Stimulated activated CD8-positive, alpha-beta memory T cell treated with anti-CD3 and anti-CD28 coated beads, Interleukin-7, amount 100 ng/mL, for 1 hour (primary cell): ENCODE measurements at regions not wholly inside any gene's neighbourhood (a gene's known extent, or its start where the extent isn't known, plus 50 kb on each side); places are given as distances from the start of the nearest gene placed in this dataset.

Experiments
- DNase-seq, 2 donors: peaks; one replicate each; pipeline ENCODE4 v3.0.0-alpha.2; 2020; ENCODE audit warnings: low read depth in 2 of 2

DNA sequence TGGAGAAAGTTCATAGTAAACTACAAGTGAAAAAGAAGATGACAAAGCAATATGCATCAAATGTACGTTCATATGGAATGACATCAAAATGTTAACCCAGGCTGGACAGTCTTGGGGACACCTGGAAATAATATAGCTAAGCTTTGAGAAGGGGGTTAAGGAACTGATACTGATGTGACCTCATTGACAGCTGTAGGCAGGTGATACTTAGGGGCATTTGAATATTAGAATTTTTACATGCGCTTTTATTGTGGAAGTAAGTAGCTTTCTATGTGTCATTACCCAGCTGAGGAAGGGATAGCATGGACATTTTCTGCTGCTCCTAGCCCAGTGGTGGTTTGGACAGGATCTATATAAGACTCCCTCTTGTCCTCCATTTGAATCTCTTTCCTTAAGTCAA is 299.7 kb downstream of the CWC27 start:
- DNase-seq, result no peak

DNA sequence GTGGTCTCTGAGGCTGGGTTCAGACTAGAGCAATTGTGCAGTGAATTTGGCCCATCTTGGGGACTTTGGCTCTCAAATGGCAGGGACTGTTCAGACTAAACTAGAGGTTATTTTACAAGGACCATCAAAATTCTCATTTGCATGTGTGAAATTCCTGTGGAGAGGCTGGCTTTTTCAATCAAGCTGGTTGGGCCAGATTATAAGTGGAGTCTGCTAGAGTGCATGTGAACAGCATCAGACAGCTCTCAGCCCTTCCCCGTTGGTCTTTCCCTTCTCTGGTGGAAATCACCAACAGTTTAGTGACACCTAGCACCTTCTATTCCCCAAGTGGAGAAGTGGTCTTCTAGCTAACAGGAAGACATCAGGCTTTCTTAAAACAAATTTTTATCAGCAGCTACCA is 301.3 kb downstream of the CWC27 start:
- no peak for DNase-seq

DNA sequence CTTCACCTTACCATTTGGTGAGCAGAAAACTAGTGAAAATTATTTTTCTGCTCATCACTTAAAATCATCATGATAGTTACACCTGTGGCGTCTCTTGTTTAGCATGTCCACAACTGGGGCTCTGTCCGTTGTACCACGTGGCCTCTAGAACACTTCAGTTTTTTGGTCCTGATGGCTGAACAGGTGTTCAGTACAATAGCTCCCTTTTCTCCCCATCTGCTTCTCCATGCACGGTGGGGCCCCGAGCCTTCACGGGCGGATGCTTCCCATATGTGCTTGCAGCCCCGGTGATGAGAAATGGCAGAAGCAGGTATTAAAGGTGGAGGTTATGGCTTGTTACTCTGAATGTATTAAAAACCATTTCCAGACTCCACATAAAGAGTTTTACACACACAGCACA is 304.1 kb downstream of the CWC27 start:
- DNase-seq, result no peak

DNA sequence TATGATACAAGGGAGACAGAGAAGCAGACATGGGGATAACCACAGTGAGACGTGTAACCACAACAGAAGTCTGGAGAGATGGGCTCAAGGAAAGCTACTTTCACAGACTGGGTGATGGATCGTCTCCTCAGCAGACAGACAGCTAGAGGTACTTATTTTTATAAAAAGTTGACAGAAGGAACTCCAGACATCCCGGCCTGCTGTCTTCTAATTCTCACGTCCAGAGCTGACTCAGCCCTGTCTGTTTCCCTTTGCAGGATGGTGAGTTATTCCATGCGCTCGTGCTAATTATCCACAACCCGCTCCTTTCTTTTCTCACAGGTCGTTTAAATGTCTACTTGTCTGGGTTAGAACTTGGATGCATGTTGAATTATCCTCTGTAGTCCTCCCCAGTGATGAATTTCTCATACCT is 304.5 kb downstream of the CWC27 start:
- DNase-seq, result no peak

DNA sequence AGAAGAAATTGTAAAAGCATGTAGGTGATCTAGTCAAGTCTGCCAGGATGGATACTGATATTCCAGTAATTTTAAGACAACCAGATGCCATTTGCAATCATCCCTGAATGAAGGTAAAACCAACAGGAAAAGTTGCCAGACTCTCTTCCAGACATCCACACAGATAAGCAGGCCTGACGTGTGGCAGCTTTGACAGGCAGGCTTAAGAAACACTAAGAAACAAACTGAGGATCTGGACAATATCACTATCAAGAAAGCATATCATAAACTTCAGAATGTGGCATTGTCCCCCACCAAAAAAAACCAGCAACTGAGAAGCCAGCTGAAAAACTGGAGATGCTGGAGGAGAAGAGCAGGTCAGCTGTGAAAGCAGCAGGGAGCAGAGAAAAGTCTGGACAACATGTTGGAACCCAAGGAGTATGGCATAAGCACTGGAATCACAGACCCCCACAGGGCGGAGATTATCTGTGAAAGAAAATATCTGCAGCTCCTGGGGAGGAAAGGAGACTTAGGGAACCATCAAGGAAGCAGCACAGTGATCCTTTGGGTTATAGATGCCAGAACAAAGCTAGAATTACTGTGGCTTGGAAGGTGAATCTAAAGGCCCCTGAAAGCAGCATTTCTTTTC is 307.0 kb downstream of the CWC27 start:
- DNase-seq, result no peak

DNA sequence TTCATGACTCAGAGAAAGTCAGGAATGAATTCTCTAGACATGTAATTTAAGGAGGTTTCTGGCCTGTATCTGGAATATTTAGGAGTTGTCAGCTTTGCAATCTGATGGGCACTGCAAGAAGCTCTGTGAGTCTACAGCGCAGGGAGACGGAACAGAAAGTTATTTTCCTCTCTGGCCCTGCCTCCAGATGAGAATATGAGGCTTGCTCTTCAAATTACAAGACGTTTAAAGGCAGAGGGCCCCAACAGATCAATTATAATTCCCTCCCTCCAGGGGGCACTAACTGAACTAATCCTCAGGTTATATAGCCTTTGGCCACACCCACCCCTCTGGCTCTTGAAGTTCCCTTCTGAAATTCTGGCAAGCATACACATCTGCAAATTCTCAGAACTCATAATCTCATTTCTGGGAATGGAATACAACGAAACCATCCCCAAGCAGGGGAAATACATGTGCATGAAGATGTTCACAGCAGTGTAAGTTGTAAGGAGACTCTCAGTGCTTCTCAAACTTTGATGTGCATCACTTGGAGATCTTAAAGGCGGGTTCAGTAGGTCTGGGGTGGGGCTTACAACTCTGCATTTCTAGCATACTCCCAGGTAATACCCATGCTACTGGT is 307.6 kb downstream of the CWC27 start:
- peak in 1 of 2 donors; percentile 29 for DNase-seq

DNA sequence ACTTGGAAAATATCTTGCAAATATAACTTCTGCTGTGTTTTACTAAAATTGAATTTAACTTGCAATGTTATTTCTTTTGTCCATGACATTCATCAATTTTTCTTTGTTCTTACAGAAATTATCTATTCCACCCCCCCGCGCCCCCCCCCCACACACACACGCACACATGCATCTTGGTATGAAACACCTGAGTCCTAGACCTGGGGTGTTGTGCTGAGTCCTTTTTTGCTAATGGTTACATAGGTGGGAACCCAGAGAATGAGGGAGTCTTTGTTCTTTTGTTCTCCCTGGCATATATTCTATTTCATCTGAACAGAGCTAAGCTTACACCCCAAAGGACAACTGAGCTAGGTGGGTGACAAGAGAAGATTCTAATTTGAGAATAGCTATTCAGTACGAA is 308.9 kb downstream of the CWC27 start:
- DNase-seq, result no peak

DNA sequence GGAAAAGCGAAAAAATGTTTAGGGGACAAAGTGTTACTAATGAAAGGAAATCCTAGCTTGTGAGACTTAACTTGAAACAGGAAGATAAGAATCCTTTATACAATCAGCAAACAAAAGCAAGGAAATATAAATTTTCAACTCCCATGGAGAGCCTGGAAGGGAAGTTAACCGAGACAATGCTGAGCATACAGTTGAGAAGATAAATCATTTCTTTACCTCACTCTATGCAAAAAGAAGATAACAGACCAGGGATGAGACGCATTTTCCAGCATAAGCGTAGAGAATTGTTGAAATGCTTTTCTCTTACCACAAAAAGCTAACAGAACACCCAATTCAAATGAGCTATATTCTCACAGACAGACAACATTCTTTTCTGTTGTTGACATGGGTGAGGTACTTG is 309.6 kb downstream of the CWC27 start:
- no peak for DNase-seq

DNA sequence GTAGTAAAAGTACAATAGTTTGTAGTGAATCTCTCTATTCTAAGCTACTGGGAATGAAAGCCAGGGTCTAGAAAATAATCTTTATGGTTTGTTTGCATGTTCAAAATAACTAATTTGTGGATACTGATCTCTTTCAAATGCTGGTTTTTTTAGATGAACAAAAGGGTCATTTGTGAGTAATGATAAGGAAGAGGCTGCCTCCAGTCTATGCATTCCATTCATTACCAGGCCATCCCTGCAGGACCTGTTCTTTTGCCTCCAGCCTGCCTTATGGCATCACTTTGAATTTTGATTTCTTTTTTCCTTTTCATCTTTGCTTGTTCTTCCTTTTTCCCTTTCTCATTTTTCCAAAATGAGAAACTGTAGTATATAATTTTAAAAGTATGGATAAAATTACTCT is 312.3 kb downstream of the CWC27 start:
- DNase-seq, result no peak

DNA sequence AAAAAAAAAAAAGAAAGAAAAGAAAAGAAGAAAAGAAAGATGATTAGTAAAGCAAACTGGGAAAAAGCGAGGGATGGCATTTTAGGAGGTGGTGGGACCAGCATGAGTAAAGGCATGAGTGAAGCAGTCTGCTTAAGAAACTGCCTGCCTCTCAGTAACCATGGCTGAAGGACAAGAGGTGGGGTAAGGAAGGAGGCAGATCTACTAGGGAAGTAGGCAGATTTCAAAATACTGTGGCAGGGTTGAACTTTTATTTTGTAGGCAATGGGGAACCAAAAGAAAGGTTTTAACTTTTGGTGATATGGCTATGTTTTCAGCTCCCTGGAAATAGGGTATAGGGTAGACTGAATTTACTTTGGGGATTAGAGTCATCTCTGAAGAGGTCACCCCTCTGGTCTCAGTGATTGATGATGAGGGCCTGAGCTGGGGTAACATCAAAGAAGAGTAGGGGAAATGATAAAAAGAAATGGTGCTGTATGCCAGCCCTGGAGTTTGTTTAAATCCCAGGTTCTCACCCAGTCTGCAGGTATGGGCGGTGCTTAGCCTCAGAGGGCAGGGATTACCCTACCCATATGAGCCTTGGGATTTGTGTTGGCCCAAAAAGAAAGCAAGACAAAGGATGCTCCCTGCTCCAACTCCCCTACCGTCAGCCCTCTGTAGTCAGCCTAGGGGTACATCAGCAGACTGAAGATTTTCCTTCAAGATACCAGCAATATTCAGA is 316.2 kb downstream of the CWC27 start:
- DNase-seq, result no peak

DNA sequence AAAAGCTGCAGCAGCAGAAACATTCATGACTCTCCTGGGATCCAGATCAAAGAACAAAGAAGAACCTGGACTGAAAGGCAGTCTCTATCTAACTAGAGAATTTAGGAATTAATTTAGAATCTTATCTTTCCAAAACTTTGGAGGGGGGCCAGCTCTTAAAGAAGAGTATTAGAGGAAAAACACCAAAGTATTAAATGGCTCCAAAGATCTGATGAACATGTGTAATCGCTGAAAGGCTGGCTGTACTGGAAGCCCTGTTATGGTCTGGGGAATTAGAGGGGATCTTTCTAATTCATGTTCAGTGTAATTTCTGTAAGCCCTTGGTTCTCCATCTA is 316.8 kb downstream of the CWC27 start:
- DNase-seq, result no peak

DNA sequence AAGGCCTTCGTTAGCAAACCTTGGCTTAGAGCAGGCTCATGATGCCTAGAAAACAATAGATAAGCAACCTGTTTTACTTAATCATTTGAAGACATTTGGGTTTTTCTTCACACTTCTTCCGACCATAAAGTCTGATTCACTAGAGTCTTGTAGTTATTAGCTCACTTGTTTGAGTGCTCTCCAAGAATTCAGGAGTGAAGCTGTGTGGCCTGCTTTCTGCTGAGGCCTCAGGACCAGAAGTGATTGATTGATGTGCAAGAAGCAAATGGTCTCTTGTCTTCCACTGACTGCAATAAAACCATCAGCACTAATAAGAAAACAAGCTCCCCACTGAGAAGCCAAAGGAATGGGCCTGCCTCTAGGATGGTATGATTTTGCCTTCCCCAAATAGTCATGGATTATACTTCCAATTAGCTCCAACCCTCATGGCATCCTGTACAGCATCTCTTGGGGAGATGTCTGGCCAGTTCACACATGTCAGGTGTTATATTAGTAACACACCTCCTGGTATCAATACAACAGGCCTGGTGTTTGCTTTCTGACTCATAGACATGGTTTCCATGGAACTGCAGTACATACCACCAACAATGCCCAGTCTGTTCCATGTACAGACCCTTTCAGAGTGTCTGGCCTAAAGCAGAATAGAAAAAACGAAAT is 317.6 kb downstream of the CWC27 start:
- no peak for DNase-seq

DNA sequence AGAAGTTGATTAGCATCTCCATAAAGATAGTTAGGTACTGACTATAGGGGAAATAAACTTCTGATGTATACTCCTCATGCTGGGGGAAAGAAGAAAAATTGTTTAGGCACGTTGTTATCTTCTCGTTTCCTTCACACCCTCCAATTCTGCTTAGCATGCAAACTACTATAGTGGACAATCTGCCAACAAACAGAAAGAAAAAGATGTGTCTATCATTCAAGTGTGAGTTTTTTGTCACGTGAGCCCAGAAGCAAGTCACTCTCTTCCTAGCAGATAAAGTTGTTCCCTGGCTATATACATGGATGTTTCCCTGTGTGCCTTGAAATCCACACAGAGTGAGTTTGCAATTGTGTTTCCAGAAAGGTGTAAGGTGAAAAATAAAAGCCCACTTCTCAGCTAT is 318.4 kb downstream of the CWC27 start:
- no peak for DNase-seq

DNA sequence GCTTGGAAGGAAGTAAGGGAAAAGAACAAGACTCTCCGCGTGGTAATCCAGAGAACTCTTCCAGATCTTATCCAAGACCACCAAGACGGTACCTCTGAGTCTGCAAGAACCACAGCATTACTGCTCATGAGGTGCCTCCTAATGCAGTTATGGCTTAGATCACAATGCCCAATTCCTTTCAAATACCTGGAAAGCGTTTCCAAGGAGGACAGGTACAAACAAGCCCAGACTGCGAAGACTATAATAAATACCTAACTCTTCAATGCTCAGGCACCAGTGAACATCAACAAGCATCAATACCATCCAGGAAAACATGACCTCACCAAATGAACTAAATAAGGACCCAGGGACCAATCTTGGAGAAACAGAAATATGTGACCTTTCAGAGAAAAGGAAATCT is 325.5 kb downstream of the CWC27 start:
- no peak for DNase-seq

DNA sequence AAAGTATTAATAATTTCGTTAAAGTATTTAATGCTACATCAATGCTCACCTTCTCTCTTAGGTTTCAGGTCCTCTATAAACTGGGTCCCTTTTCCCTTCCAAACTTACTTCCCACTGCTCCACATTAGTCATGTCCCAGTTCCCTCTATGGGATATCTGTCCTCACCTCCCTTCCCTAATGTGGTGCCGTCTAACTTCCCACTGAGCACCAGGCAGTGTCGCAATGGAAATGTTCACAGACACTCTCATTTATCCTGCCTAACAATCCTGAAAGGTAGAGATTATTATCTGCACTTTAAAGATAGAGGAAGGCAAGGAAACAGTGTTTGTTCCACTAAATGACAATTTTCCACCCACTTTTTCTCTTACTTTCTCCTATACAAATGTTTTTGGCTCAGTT is 329.7 kb downstream of the CWC27 start:
- DNase-seq, result no peak
